Astrocyte (in vitro differentiated cells and primary cell): ENCODE measurements at regions not wholly inside any gene's neighbourhood (a gene's known extent, or its start where the extent isn't known, plus 50 kb on each side); places are given as distances from the start of the nearest gene placed in this dataset.

Source experiments
- DNase-seq: peaks from one replicate; pipeline ENCODE4 v3.0.0-alpha.2; 2010; ENCODE audit warnings: low read depth
- FAIRE-seq: peaks from 2 replicates; lab custom pipeline; 2011; peaks lifted over from hg19 to GRCh38; lab: Jason Lieb, UNC
- H2AFZ ChIP-seq: 2 replicates; pipeline ENCODE4 v1.6.0; 2012; ENCODE audit warnings: low read depth, low read length, inconsistent platforms
- H3K27ac ChIP-seq: 2 replicates; pipeline ENCODE4 v1.5.1; 2011; ENCODE audit warnings: low read depth, low read length, inconsistent platforms
- H3K27me3 ChIP-seq: 2 replicates; pipeline ENCODE4 v1.6.0; 2011; ENCODE audit warnings: low read length, inconsistent platforms; ENCODE audit not compliant: insufficient read depth
- H3K36me3 ChIP-seq: 2 replicates; pipeline ENCODE4 v1.5.1; 2011; ENCODE audit warnings: low read length, inconsistent platforms; ENCODE audit not compliant: insufficient read depth
- H3K4me1 ChIP-seq: 2 replicates; pipeline ENCODE4 v1.5.1; 2011; ENCODE audit warnings: low read length, inconsistent platforms; ENCODE audit not compliant: insufficient read depth
- H3K4me2 ChIP-seq: 2 replicates; pipeline ENCODE4 v1.6.0; 2012; ENCODE audit warnings: low read length, inconsistent platforms
- H3K4me3 ChIP-seq: 2 replicates; pipeline ENCODE4 v1.5.1; 2011; ENCODE audit warnings: low read depth, mild to moderate bottlenecking, low read length, inconsistent platforms; ENCODE audit not compliant: insufficient read depth
- H3K79me2 ChIP-seq: 2 replicates; pipeline ENCODE4 v1.6.0; 2012; ENCODE audit warnings: mild to moderate bottlenecking, low read length, inconsistent platforms; ENCODE audit not compliant: insufficient read depth
- H3K9ac ChIP-seq: 2 replicates; pipeline ENCODE4 v1.6.0; 2012; ENCODE audit warnings: mild to moderate bottlenecking, low read length, inconsistent platforms
- H3K9me3 ChIP-seq: 2 replicates; pipeline ENCODE4 v1.5.1; 2012; ENCODE audit warnings: low read depth, mild to moderate bottlenecking, low read length, inconsistent platforms; ENCODE audit not compliant: insufficient read depth
- H4K20me1 ChIP-seq: 2 replicates; pipeline ENCODE4 v1.6.0; 2012; ENCODE audit warnings: low read length, inconsistent platforms; ENCODE audit not compliant: insufficient read depth
- H3K27ac Mint-ChIP-seq: one replicate; pipeline ENCODE4 v1.8.0; 2021; ENCODE audit warnings: mild to moderate bottlenecking, mixed read lengths; ENCODE audit not compliant: unreplicated experiment
- H3K27me3 Mint-ChIP-seq: one replicate; pipeline ENCODE4 v1.8.0; 2021; ENCODE audit warnings: low read depth, mixed read lengths; ENCODE audit not compliant: unreplicated experiment
- H3K36me3 Mint-ChIP-seq: one replicate; pipeline ENCODE4 v1.8.0; 2021; ENCODE audit warnings: low read depth, mixed read lengths; ENCODE audit not compliant: unreplicated experiment
- H3K4me1 Mint-ChIP-seq: one replicate; pipeline ENCODE4 v1.8.0; 2021; ENCODE audit warnings: low read depth, mixed read lengths; ENCODE audit not compliant: unreplicated experiment
- H3K4me3 Mint-ChIP-seq: one replicate; pipeline ENCODE4 v1.8.0; 2021; ENCODE audit warnings: mild to moderate bottlenecking, moderate library complexity, mixed read lengths; ENCODE audit not compliant: unreplicated experiment
- H3K9me3 Mint-ChIP-seq: one replicate; pipeline ENCODE4 v1.8.0; 2021; ENCODE audit warnings: mild to moderate bottlenecking, mixed read lengths; ENCODE audit not compliant: unreplicated experiment
- CTCF ChIP-seq: IDR thresholded peaks from 2 replicates; pipeline ENCODE4 v1.5.1; 2011; ENCODE audit warnings: low read depth, mild to moderate bottlenecking, inconsistent platforms, low read length, moderate library complexity; ENCODE audit not compliant: insufficient read depth
- EZH2 ChIP-seq: IDR thresholded peaks from 2 replicates; pipeline ENCODE4 v1.6.1; 2012; ENCODE audit warnings: mild to moderate bottlenecking, low read length, inconsistent platforms; ENCODE audit not compliant: insufficient read depth

GRCh38 chr2:59572227-59572626, 981.2 kb downstream of the BCL11A start:
- no peak overlapping the region for H3K4me3 Mint-ChIP-seq
- Histone ChIP-seq H3K79me2 (no peaks in the 10 kb centered on the region), H3K4me3 (no peak overlapping the region), H3K27me3 (no peaks in the 10 kb centered on the region), H3K9me3 (no peaks in the 10 kb centered on the region), H2AFZ (no peak overlapping the region), H3K4me2 (no peak overlapping the region), H4K20me1 (no peaks in the 10 kb centered on the region), H3K9ac (no peak overlapping the region), H3K4me1 (no peaks in the 10 kb centered on the region), H3K36me3 (no peaks in the 10 kb centered on the region), H3K27ac (no peak overlapping the region)
- peaks cover 2% of the 10 kb centered on the region for H3K9me3 Mint-ChIP-seq
- TF ChIP-seq EZH2 (no peak), CTCF (no peak)
- H3K36me3 Mint-ChIP-seq, result no peaks in the 10 kb centered on the region
- no peaks in the 10 kb centered on the region for H3K27me3 Mint-ChIP-seq
- no peak for DNase-seq
- no peak overlapping the region for H3K27ac Mint-ChIP-seq
- H3K4me1 Mint-ChIP-seq, result no peaks in the 10 kb centered on the region
- FAIRE-seq, result no peak

- Histone ChIP-seq H3K36me3 (no peaks in the 10 kb centered on the region), H3K79me2 (no peaks in the 10 kb centered on the region), H3K27ac (no peak overlapping the region), H3K27me3 (no peaks in the 10 kb centered on the region), H2AFZ (no peak overlapping the region), H3K9me3 (no peaks in the 10 kb centered on the region), H3K4me3 (no peak overlapping the region), H4K20me1 (no peaks in the 10 kb centered on the region), H3K9ac (no peak overlapping the region), H3K4me1 (no peaks in the 10 kb centered on the region), H3K4me2 (no peak overlapping the region)
- no peaks in the 10 kb centered on the region for H3K36me3 Mint-ChIP-seq
- no peak overlapping the region for H3K4me3 Mint-ChIP-seq
- H3K4me1 Mint-ChIP-seq, result no peaks in the 10 kb centered on the region
- FAIRE-seq (no peak), DNase-seq (no peak)
- no peak overlapping the region for H3K27ac Mint-ChIP-seq
- peaks cover 2% of the 10 kb centered on the region for H3K9me3 Mint-ChIP-seq
- TF ChIP-seq EZH2, result no peak
- TF ChIP-seq CTCF, result no peak
- H3K27me3 Mint-ChIP-seq, result no peaks in the 10 kb centered on the region
These were observed 982.6 kb downstream of the BCL11A start for GRCh38 chr2:59570818-59571217.

- H3K27me3 ChIP-seq, result no peaks in the 10 kb centered on the region
- Mint-ChIP-seq H3K27ac (no peak overlapping the region), H3K36me3 (no peaks in the 10 kb centered on the region), H3K9me3 (peaks cover 2% of the 10 kb centered on the region), H3K27me3 (no peaks in the 10 kb centered on the region), H3K4me3 (no peak overlapping the region), H3K4me1 (no peaks in the 10 kb centered on the region)
- DNase-seq (no peak), FAIRE-seq (no peak)
- H3K36me3 ChIP-seq, result no peaks in the 10 kb centered on the region
- H3K4me1 ChIP-seq, result no peaks in the 10 kb centered on the region
- no peak overlapping the region for H3K27ac ChIP-seq
- no peak overlapping the region for H3K9ac ChIP-seq
- H2AFZ ChIP-seq, result no peak overlapping the region
- no peaks in the 10 kb centered on the region for H3K9me3 ChIP-seq
- H3K4me2 ChIP-seq, result no peak overlapping the region
- H3K4me3 ChIP-seq, result no peak overlapping the region
- H3K79me2 ChIP-seq, result no peaks in the 10 kb centered on the region
- no peaks in the 10 kb centered on the region for H4K20me1 ChIP-seq
- TF ChIP-seq EZH2, result no peak
- TF ChIP-seq CTCF, result no peak
These were observed 984.3 kb downstream of the BCL11A start for GRCh38 chr2:59569124-59569523.
